Stimulated activated CD8-positive, alpha-beta memory T cell treated with anti-CD3 and anti-CD28 coated beads, Interleukin-12 subunit alpha, Interleukin-12 subunit beta, amount 100 ng/mL, for 1 hour (primary cell): ENCODE measurements at regions not wholly inside any gene's neighbourhood (a gene's known extent, or its start where the extent isn't known, plus 50 kb on each side); places are given as distances from the start of the nearest gene placed in this dataset.

Experiments
- DNase-seq: peaks from one replicate; pipeline ENCODE4 v3.0.0-alpha.2; 2020; ENCODE audit warnings: low read depth

- no peak for DNase-seq
These were observed 525.8 kb downstream of the SHQ1 start for GRCh38 chr3:72322264-72322976.

GRCh38 chr3:72320955-72321303 is 527.3 kb downstream of the SHQ1 start:
- DNase-seq = no peak

DNA sequence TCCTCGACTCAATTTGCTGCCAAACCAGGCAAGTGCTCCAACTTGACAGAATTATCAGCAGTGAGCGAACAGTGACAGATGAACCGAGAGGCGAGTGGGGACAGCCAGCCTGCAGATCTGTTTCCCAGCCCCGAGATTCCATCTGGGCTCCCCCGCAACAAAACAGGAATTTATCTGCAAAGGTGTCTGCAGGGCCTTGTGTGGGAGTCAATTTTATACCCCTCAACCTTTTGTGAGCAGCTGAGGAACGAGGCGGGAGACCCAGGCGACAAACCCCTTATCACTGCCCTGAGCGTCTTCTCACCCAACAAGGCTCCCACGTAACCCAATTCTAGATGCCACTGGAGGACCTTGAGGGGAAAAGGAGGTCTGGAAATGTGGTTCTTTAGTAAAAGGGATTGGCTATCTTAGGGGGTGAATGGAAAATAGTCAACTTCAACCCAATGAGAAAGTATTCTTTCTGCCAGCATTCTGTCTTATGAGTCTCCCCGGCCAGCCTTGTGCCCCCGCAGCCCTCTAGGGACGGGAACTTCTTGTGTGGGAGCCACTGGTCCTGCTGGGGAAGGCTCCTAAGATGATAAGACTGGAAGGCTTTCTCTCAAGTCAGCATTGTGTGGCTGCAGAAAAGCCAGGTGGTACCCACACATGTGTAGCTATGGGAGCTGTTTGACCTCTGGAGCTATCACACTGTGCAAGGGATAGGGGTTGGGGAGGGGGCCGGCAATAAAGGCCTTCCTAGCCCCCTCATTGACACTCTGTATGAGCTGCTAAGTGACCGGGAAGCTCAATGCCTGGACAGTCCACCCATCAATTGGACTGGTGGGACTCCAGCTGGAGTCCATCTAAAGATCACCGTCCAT is 527.9 kb downstream of the SHQ1 start:
- no peak for DNase-seq

- no peak for DNase-seq
These were observed 528.8 kb downstream of the SHQ1 start for GRCh38 chr3:72319194-72320094.

DNA sequence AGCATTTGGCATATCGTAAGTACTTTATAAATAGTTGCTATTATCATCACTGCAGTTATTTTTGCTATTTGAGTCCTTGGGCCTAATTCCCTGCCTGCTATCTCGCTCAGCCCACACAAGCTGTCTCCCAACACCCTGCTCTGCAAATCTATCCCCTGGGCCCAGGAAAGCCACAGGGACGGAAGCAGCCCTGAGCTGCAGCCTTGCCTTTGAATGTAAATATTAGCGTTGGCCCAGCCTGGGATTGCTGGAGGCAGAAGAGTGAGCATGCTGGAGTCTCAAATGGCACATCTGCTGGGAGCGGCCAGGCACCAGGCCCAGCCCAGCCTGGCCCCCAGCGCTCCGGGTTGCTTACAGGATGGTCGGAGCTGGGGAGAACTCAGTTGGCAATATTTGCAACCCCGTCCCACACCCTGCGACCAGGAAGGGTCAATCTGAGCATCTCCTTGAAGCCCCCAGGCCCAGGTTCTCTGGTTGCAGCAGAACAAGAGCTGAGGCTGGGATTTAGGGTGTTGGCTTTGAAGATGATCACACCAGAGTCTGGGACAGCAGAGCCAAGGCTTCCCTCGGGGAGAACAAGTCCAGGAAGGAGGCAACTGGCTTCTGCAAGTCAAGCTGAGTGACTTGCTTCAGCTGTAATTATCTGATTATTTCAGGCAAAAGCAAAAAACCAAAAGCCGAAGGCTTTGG is 529.6 kb downstream of the SHQ1 start:
- DNase-seq = no peak

GRCh38 chr3:72317491-72317890 is 530.8 kb downstream of the SHQ1 start:
- no peak for DNase-seq

GRCh38 chr3:72316501-72317279 is 531.6 kb downstream of the SHQ1 start:
- no peak for DNase-seq

- DNase-seq = no peak
These were observed 528.4 kb upstream of the PROK2 start for GRCh38 chr3:72313308-72313707.

GRCh38 chr3:72312339-72312738 is 527.4 kb upstream of the PROK2 start:
- no peak for DNase-seq

GRCh38 chr3:72311425-72311824 is 526.5 kb upstream of the PROK2 start:
- no peak for DNase-seq

DNA sequence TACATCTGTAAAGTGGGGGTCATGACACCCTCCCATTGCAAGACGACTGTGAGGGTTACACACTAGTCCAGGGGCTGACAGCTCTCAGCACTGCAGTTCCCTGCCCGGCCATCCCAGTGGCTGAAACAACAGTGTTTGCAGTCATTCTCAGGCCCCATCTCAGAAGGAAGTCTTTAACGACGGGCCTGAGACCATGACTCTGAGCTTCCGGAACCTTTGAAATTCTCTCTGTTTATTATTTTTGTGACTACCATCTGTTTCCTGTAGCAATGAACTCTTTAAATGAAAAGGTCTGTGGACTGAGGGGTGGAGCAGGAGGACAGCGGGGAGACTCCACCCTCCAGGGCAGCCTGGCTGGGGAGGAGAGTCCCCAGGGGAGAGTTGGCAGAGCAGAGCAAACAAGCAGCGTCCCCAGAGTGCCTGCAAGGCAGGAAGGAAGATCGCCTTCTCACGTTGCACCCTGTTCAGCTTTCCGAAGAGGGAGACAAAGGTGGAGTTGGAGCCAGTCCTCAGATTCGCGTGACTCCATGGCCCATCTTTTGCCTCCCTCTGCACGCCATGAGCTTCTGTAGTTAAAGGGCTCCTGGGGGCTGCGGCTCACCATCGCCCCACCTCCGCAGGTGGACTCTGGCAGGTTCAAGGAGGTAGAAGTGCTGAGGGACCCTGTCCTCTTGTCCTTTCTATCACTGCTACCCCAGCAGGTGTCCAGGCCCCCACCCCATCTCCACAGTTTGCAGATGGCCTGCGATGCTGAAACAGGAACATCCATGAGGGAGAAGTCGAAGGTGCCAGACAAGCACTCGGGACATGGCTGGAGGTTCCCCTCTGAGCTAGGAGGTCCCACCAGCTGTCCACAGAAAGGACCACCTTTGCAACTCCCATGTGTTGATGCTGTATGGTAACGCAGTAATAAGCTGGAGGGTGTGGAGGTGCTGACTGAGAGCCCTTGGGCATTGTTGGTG is 525.8 kb upstream of the PROK2 start:
- no peak for DNase-seq

GRCh38 chr3:72309661-72310418 is 524.9 kb upstream of the PROK2 start:
- no peak for DNase-seq

DNA sequence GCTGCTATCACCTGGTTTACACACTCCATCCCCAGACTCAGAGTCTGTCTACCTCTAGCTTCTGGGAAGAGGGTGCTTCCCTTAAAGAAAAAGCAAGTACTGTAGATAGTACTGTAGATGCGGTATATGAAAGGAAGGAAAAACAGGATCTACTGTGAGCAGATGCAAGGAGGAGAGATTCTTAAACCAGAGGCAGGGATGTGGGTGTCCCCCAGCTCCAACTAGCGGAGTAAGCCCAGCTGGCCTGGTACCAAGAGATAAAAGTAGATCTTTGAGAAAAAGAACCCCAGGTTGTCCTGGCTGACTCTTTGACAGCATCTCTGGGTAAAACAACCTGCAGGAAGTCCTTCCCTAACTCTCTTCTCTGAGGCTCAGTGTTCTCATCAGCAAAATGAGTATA is 523.7 kb upstream of the PROK2 start:
- DNase-seq = no peak

GRCh38 chr3:72307438-72308115 is 522.6 kb upstream of the PROK2 start:
- DNase-seq = no peak

GRCh38 chr3:72306800-72307341 is 521.9 kb upstream of the PROK2 start:
- no peak for DNase-seq

DNA sequence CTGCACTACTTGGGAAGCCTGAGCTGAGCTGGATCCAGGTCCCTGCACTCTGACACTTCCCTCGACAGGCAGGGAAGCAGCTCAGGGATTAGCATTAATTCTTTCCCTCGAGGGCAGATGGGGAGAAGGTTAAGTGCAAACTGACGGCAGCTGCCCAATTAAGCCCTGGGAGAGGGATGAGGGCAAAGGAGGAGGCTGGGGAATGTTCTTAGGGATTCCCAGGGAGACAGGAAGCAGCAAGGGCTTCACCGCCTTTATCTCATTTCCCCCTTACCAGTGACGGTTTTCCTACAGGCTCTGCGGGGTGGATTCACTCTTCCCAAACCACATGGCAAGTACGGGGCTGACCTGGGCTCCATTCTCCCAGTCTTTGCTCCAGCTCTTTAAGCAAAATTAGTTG is 519.0 kb upstream of the PROK2 start:
- no peak for DNase-seq

DNA sequence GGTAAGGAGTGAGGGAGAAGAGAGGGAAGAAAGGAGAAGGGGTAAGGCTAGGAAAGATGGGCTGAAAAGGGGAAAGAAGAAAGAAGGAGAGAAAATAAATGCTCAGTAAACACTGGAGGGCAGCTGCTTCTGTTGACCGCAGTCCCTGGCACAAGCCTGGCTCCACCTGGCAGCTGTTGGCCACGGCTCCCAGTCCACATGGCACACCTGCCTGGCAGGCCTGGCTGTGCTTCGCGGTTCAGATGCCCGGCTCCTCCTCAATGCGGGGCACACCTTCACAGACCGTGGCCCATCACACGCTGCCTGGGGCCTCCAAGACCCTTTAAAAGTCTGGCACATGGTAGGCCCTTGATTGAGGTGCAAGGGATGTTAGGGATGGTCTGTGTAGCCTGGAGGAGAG is 516.8 kb upstream of the PROK2 start:
- DNase-seq = no peak

GRCh38 chr3:72300621-72301020 is 515.7 kb upstream of the PROK2 start:
- no peak for DNase-seq
